ENCODE measurements at regions not wholly inside any gene's neighbourhood (a gene's known extent, or its start where the extent isn't known, plus 50 kb on each side); places are given as distances from the start of the nearest gene placed in this dataset.

GRCh38 chrX:40169193-40170101 is 71.7 kb upstream of the BCOR start (continued):
- TF ChIP-seq BRF2 (CRISPR knock-in tag; IDR thresholded peaks at IDR 0.05), result no peak
- TF ChIP-seq, protein P1, sequence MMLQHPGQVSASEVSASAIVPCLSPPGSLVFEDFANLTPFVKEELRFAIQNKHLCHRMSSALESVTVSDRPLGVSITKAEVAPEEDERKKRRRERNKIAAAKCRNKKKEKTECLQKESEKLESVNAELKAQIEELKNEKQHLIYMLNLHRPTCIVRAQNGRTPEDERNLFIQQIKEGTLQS (CRISPR knock-in tag; IDR thresholded peaks at IDR 0.05), result no peak
- no peak for TF ChIP-seq NCOA1 (CRISPR knock-in tag; IDR thresholded peaks at IDR 0.05)
- TF ChIP-seq CREM (IDR thresholded peaks at IDR 0.05), result no peak
- no peak for TF ChIP-seq CREM (CRISPR knock-in tag; IDR thresholded peaks at IDR 0.05)
- TF ChIP-seq SOX5 (CRISPR knock-in tag; IDR thresholded peaks at IDR 0.05; ENCODE audit: borderline replicate concordance), result no peak
- peak; percentile 82 for TF ChIP-seq UBTF (CRISPR knock-in tag; IDR thresholded peaks at IDR 0.05)
- TF ChIP-seq JUN (CRISPR knock-in tag; IDR thresholded peaks at IDR 0.05), result no peak
- TF ChIP-seq, protein P2, sequence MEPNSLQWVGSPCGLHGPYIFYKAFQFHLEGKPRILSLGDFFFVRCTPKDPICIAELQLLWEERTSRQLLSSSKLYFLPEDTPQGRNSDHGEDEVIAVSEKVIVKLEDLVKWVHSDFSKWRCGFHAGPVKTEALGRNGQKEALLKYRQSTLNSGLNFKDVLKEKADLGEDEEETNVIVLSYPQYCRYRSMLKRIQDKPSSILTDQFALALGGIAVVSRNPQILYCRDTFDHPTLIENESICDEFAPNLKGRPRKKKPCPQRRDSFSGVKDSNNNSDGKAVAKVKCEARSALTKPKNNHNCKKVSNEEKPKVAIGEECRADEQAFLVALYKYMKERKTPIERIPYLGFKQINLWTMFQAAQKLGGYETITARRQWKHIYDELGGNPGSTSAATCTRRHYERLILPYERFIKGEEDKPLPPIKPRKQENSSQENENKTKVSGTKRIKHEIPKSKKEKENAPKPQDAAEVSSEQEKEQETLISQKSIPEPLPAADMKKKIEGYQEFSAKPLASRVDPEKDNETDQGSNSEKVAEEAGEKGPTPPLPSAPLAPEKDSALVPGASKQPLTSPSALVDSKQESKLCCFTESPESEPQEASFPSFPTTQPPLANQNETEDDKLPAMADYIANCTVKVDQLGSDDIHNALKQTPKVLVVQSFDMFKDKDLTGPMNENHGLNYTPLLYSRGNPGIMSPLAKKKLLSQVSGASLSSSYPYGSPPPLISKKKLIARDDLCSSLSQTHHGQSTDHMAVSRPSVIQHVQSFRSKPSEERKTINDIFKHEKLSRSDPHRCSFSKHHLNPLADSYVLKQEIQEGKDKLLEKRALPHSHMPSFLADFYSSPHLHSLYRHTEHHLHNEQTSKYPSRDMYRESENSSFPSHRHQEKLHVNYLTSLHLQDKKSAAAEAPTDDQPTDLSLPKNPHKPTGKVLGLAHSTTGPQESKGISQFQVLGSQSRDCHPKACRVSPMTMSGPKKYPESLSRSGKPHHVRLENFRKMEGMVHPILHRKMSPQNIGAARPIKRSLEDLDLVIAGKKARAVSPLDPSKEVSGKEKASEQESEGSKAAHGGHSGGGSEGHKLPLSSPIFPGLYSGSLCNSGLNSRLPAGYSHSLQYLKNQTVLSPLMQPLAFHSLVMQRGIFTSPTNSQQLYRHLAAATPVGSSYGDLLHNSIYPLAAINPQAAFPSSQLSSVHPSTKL (CRISPR knock-in tag; IDR thresholded peaks at IDR 0.05), result peak; percentile 32; the same call in 1 of the 2 replicates
- TF ChIP-seq STAG1 (CRISPR knock-in tag; IDR thresholded peaks at IDR 0.05), result peak; percentile 43; the same call in 1 of the 2 replicates
- TF ChIP-seq PHF20 (CRISPR knock-in tag; IDR thresholded peaks at IDR 0.05), result no peak
- no peak for TF ChIP-seq HDAC2 (CRISPR knock-in tag; IDR thresholded peaks at IDR 0.05)
- TF ChIP-seq SETDB1 (CRISPR knock-in tag; IDR thresholded peaks at IDR 0.05; ENCODE audit: borderline replicate concordance), result no peak
- TF ChIP-seq ZNF839 (CRISPR knock-in tag; IDR thresholded peaks at IDR 0.05; ENCODE audit: borderline replicate concordance), result no peak
- TF ChIP-seq, protein P3, sequence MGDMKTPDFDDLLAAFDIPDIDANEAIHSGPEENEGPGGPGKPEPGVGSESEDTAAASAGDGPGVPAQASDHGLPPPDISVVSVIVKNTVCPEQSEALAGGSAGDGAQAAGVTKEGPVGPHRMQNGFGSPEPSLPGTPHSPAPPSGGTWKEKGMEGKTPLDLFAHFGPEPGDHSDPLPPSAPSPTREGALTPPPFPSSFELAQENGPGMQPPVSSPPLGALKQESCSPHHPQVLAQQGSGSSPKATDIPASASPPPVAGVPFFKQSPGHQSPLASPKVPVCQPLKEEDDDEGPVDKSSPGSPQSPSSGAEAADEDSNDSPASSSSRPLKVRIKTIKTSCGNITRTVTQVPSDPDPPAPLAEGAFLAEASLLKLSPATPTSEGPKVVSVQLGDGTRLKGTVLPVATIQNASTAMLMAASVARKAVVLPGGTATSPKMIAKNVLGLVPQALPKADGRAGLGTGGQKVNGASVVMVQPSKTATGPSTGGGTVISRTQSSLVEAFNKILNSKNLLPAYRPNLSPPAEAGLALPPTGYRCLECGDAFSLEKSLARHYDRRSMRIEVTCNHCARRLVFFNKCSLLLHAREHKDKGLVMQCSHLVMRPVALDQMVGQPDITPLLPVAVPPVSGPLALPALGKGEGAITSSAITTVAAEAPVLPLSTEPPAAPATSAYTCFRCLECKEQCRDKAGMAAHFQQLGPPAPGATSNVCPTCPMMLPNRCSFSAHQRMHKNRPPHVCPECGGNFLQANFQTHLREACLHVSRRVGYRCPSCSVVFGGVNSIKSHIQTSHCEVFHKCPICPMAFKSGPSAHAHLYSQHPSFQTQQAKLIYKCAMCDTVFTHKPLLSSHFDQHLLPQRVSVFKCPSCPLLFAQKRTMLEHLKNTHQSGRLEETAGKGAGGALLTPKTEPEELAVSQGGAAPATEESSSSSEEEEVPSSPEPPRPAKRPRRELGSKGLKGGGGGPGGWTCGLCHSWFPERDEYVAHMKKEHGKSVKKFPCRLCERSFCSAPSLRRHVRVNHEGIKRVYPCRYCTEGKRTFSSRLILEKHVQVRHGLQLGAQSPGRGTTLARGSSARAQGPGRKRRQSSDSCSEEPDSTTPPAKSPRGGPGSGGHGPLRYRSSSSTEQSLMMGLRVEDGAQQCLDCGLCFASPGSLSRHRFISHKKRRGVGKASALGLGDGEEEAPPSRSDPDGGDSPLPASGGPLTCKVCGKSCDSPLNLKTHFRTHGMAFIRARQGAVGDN (CRISPR knock-in tag; IDR thresholded peaks at IDR 0.05), result peak; percentile 91
- no peak for TF ChIP-seq PHF5A (CRISPR knock-in tag; IDR thresholded peaks at IDR 0.05; ENCODE audit: low read depth, unreplicated experiment)
- TF ChIP-seq ZMAT3 (CRISPR knock-in tag; conservative IDR thresholded peaks at IDR 0.05), result no peak
- TF ChIP-seq ZBTB21 (CRISPR knock-in tag; IDR thresholded peaks at IDR 0.05), result no peak

All from HepG2 (cell line).